Bronchial epithelial cell (primary cell): ENCODE measurements at regions not wholly inside any gene's neighbourhood (a gene's known extent, or its start where the extent isn't known, plus 50 kb on each side); places are given as distances from the start of the nearest gene placed in this dataset.

Experiments used
- DNase-seq: peaks from one replicate; pipeline ENCODE4 v3.0.0-alpha.2; 2010; ENCODE audit warnings: low read depth
- FAIRE-seq: peaks from 2 replicates; lab custom pipeline; 2011; peaks lifted over from hg19 to GRCh38; lab: Jason Lieb, UNC
- H3K27me3 ChIP-seq: 2 replicates; pipeline ENCODE4 v1.5.1; 2011; ENCODE audit warnings: low read length; ENCODE audit not compliant: control insufficient read depth, insufficient read depth
- H3K36me3 ChIP-seq: 2 replicates; pipeline ENCODE4 v1.5.1; 2011; ENCODE audit warnings: low read length; ENCODE audit not compliant: control insufficient read depth, insufficient read depth
- H3K4me3 ChIP-seq: 2 replicates; pipeline ENCODE4 v1.5.1; 2011; ENCODE audit warnings: mild to moderate bottlenecking, low read depth, low read length, control low read depth
- TF ChIP-seq, protein P1 (sequence below): IDR thresholded peaks from 2 replicates; pipeline ENCODE4 v1.5.1; 2011; ENCODE audit warnings: mild to moderate bottlenecking, moderate library complexity, low read length, control low read depth, inconsistent platforms; ENCODE audit not compliant: insufficient read depth, severe bottlenecking

- TF ChIP-seq, protein P1, sequence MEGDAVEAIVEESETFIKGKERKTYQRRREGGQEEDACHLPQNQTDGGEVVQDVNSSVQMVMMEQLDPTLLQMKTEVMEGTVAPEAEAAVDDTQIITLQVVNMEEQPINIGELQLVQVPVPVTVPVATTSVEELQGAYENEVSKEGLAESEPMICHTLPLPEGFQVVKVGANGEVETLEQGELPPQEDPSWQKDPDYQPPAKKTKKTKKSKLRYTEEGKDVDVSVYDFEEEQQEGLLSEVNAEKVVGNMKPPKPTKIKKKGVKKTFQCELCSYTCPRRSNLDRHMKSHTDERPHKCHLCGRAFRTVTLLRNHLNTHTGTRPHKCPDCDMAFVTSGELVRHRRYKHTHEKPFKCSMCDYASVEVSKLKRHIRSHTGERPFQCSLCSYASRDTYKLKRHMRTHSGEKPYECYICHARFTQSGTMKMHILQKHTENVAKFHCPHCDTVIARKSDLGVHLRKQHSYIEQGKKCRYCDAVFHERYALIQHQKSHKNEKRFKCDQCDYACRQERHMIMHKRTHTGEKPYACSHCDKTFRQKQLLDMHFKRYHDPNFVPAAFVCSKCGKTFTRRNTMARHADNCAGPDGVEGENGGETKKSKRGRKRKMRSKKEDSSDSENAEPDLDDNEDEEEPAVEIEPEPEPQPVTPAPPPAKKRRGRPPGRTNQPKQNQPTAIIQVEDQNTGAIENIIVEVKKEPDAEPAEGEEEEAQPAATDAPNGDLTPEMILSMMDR, result no peak
- H3K27me3 ChIP-seq, result no peaks in the 10 kb centered on the region
- FAIRE-seq, result peak; percentile 7
- no peak overlapping the region for H3K4me3 ChIP-seq
- no peaks in the 10 kb centered on the region for H3K36me3 ChIP-seq
- DNase-seq, result peak; percentile 8
Measured at GRCh38 chr7:132666071-132666773, 90.0 kb upstream of the PLXNA4 start.

DNA sequence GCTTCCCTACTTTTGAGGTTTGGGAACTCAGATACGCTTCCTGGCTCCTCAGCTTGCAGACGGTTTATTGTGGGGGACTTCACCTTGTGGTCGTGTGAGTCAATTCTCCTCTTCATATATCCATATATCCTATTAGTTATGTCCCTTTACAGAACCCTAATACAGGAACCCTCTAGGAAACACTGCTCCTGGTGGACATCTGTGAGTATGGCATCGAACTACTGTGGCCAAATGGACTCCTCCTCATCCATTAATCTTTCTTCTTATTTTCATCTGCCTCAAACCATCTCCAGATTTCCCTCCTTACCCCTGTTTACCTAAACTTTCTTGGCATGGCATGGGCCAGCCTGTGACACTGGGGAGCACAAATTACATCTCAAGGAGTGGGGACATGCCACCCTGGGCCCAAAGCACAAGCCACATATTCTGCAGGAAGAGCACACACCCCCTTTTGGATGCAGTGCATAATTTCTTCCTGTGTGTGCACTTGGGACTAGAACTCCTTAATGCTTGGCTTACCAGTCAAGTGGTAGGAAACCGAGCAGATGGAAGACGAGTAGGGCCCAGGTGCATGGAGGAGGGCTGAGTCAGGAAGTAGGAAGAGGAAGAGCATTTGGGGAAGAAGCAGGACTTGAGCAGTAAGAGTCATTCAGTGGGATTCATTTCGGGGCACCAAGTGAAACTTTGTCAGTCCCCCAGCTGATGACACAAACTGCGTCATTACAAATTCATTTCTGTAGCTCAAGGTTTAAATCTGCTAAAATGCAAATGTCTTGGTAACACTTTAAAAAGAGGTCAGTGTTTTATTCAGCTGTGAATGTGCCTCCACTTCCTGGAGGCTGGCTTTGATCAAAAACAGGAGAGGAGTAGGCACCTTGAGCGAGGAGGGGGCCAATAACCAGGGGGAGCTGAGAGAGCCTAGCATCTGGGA, 80.8 kb upstream of the PLXNA4 start:
- TF ChIP-seq, protein P1, result peak; percentile 45
- FAIRE-seq (no peak), DNase-seq (peak; percentile 22)
- Histone ChIP-seq H3K4me3 (no peak overlapping the region), H3K36me3 (no peaks in the 10 kb centered on the region), H3K27me3 (no peaks in the 10 kb centered on the region)

- Histone ChIP-seq H3K27me3 (no peaks in the 10 kb centered on the region), H3K4me3 (no peak overlapping the region), H3K36me3 (no peaks in the 10 kb centered on the region)
- DNase-seq, result no peak
- FAIRE-seq, result no peak
- TF ChIP-seq, protein P1, result no peak
Measured at GRCh38 chr7:132656341-132656740, 80.1 kb upstream of the PLXNA4 start.

DNA sequence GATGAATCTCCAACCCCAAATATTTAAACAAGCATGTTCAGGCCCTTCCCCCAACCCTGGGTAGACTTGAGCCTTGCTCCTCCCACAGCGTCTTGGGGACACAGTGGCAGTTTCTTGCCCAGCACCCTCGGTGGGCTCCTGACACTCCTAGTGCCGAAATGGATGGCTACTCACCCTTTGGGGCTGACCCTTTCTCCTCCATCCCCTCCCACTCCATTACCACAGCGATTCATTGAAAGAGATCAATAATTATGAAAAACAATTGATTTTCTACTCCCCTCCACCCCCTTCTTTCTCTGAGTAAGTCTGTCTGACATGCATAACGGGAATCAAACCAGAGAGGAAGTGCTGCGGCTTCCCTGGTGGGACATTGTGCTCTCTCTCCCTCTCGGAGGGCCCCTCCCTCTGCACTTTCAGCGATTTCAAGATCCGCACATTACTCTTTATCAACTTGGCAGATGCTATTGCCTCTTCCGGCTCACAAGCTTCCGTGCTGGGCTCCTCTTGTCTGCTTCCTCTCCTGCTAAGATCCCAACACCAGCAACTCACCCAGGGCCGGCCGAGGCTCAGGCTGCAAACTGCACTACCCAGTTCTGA, 79.0 kb upstream of the PLXNA4 start:
- TF ChIP-seq, protein P1, result no peak
- no peak overlapping the region for H3K4me3 ChIP-seq
- H3K27me3 ChIP-seq, result no peaks in the 10 kb centered on the region
- DNase-seq (no peak), FAIRE-seq (no peak)
- no peaks in the 10 kb centered on the region for H3K36me3 ChIP-seq

DNA sequence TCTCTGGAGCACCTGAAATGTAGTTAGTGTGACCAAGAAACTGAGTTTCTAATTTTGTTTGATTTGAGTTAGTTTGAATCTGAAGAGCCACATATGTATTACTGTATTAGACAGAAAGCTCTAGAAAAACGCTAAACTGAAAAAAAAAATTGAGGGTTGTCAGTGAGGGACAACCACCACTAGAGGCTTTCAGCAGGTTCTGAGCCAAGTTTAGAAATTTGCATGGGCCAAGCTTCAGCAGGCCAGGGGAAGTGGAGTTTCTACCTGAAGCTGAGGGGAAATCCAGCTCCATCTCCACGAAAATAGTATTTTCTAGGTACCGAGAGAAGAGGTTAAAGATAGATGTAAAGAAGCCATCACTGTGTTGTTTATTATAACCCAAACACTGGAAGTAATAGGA, 77.9 kb upstream of the PLXNA4 start:
- DNase-seq, result no peak
- no peaks in the 10 kb centered on the region for H3K36me3 ChIP-seq
- TF ChIP-seq, protein P1, result peak; percentile 2
- FAIRE-seq, result no peak
- H3K4me3 ChIP-seq, result no peak overlapping the region
- H3K27me3 ChIP-seq, result no peaks in the 10 kb centered on the region
